Thyroid gland (tissue), 4 donors: ENCODE measurements at regions not wholly inside any gene's neighbourhood (a gene's known extent, or its start where the extent isn't known, plus 50 kb on each side); places are given as distances from the start of the nearest gene placed in this dataset.
"Not testable (repeated sequence)": the region's sequence is repeated elsewhere in the genome, so short reads cannot be mapped to it uniquely, and the experiment has no call there.

Source experiments
- DNase-seq, 2 donors: peaks; one replicate each; pipeline ENCODE4 v3.0.0-alpha.2; 2019
- H3K27ac ChIP-seq, 3 donors: fragments of 200-600 bp; sonication (generic); 1 replicate in 2 of 3; 2 replicates in 1 of 3; pipeline ENCODE4 v1.5.1; 2016 to 2019; ENCODE audit warnings: mild to moderate bottlenecking in 1 of 3, moderate library complexity in 1 of 3
- H3K27me3 ChIP-seq: fragments of 200-600 bp; sonication (generic); one replicate; pipeline ENCODE4 v1.5.1; 2019
- H3K36me3 ChIP-seq, 2 donors: fragments of 200-600 bp; sonication (generic); one replicate each; pipeline ENCODE4 v1.5.1; 2016 to 2019
- H3K4me1 ChIP-seq, 2 donors: fragments of 200-600 bp; sonication (generic); one replicate each; pipeline ENCODE4 v1.5.1; 2017 to 2019
- H3K4me3 ChIP-seq, 3 donors: fragments of 200-600 bp; sonication (generic); replicated peaks in 1 of 3; 1 replicate in 2 of 3; 2 replicates in 1 of 3; pipeline ENCODE4 v1.5.1; 2016; ENCODE audit warnings: mild to moderate bottlenecking in 1 of 3
- H3K9me3 ChIP-seq: fragments of 200-600 bp; sonication (generic); one replicate; pipeline ENCODE4 v1.5.1; 2017
- POLR2A ChIP-seq, 2 donors: fragments of 450-650 bp; IDR thresholded peaks; one replicate each; pipeline ENCODE4 v1.6.1; 2017; ENCODE audit warnings: antibody characterized with exemption in 2 of 2, mild to moderate bottlenecking in 2 of 2, moderate library complexity in 1 of 2
- WGBS, 2 donors: methylation state at CpG; one replicate each; pipeline ENCODE4 v1.1.5; 2017; 5-methylcytosine and 5-hydroxymethylcytosine counted together
- intact Hi-C: fragments of 100-400 bp; cut with DNase I; formaldehyde crosslinking; loops from one replicate; pipeline ENCODE4 v1.15.1; 2023

DNA sequence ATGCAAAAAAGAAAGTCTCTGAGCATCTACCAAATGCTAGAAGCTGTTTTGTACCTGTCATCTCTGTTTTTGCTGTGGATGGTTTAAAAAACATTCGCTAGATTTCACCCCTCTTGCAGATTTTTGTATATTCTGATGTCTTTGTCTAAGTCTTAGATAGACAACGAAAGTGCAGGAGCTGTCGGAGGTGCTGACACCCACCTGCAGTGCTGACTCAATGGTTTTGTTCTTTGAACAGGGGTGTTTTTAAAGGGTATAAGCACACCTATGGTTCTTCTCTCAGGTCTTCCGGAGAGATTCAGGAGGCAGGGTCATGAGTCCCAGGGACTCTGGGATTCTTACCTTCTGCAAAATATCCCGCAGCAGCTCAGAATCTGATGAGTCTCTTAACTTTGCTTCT is 231.7 kb upstream of the FRG2C start:
- H3K4me3 ChIP-seq, H3K27me3 ChIP-seq, H3K9me3 ChIP-seq, H3K27ac ChIP-seq, H3K36me3 ChIP-seq, intact Hi-C loops, DNase-seq: not testable (repeated sequence)
- H3K4me1 ChIP-seq: peaks cover 5 to 10% of the 10 kb centered on the region in 2 donors
- 91 to 94% methylated on average over 5 of the region's 5 CpGs for WGBS, 2 donors

DNA sequence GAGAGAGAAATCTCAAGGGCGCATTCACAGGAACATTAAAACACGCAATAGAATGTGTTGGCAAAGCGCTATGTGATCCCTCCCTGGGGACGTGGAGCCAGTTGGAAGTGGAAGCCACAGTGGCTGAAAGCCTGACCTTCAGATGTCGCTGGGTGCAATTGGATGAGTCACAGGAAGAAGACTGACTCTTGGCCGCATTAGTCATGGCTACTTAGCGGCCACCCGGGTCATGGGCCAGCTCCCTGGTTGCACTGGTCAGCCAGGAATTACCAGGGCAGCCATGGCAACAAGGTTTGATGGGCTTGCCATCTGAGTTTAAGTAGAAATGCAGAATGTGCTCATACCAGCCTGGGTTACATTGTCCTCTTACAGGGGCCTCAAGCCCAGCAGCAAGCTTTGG is 231.2 kb upstream of the FRG2C start:
- intact Hi-C loops, H3K27ac ChIP-seq, H3K36me3 ChIP-seq, H3K4me3 ChIP-seq, H3K27me3 ChIP-seq, H3K9me3 ChIP-seq: not testable (repeated sequence)
- DNase-seq: peak; percentile 24 to 35
- H3K4me1 ChIP-seq: peaks cover 5 to 10% of the 10 kb centered on the region in 2 donors
- 51 to 80% methylated on average over 7 to 8 of the region's 8 CpGs for WGBS, 2 donors

DNA sequence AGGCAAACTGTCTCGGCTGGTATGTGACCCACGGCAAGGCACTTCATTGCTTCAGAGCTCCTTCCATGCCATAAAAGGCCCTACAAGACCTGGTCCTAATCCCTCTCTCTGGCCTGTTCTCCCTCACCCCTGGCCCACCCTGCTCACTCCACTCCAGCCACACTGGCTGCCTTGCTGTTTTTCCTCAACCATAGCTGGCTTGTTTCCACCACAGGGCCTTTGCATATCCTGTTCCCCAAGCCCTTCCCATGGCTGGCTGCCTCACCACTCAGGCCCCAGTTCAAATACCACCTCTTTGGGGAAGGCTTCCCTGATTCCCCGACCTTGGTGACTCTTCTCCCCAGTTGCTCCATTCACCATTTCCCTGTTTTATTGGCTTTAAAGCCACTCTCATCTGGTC is 230.8 kb upstream of the FRG2C start:
- H3K27ac ChIP-seq, H3K36me3 ChIP-seq, H3K27me3 ChIP-seq, H3K4me3 ChIP-seq, intact Hi-C loops, H3K9me3 ChIP-seq, DNase-seq: not testable (repeated sequence)
- peaks cover 5 to 10% of the 10 kb centered on the region in 2 donors for H3K4me1 ChIP-seq
- 87 to 100% methylated on average over 3 of the region's 3 CpGs for WGBS, 2 donors

DNA sequence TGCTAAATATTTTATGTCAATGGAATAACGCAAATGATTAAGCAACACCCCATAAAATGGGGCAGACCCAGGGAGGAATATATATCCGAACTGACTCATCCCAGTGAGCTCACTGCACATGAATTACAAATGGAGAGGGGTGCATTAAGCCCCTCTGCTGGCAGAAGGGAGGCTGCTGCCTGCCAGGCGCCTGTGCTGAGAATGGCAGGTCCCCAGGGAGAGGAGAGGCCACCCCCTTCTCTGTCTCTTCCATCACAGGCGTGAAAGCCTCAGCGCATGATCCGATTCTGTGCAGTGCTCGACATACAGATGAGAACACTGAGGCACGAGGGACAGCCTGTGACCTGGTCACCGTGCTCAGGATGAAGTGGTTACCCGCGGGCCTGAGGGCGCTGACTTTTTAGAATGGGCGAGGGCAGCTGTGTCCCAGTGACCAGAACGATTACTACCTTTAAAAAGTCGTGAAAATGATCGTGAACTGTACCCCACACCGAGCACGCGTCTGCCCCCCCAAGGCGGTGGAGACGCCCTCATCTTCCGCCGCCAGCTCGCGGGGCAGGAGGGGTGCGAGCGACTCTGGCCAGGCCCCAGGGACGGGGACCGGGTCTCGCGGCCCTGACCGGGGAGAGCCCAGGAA is 229.7 kb upstream of the FRG2C start:
- 8 to 10% methylated on average over 12 to 16 of the region's 32 CpGs for WGBS, 2 donors
- intact Hi-C loops, H3K27me3 ChIP-seq, H3K36me3 ChIP-seq, H3K9me3 ChIP-seq: not testable (repeated sequence)
- peak overlapping the region; percentile 53 to 86 (median 70) for H3K27ac ChIP-seq
- peak overlapping the region; percentile 21 to 97 (median 77) for H3K4me3 ChIP-seq
- DNase-seq: peak in 1 of 2 donors; percentile 14
- peaks cover 5 to 10% of the 10 kb centered on the region in 2 donors for H3K4me1 ChIP-seq

DNA sequence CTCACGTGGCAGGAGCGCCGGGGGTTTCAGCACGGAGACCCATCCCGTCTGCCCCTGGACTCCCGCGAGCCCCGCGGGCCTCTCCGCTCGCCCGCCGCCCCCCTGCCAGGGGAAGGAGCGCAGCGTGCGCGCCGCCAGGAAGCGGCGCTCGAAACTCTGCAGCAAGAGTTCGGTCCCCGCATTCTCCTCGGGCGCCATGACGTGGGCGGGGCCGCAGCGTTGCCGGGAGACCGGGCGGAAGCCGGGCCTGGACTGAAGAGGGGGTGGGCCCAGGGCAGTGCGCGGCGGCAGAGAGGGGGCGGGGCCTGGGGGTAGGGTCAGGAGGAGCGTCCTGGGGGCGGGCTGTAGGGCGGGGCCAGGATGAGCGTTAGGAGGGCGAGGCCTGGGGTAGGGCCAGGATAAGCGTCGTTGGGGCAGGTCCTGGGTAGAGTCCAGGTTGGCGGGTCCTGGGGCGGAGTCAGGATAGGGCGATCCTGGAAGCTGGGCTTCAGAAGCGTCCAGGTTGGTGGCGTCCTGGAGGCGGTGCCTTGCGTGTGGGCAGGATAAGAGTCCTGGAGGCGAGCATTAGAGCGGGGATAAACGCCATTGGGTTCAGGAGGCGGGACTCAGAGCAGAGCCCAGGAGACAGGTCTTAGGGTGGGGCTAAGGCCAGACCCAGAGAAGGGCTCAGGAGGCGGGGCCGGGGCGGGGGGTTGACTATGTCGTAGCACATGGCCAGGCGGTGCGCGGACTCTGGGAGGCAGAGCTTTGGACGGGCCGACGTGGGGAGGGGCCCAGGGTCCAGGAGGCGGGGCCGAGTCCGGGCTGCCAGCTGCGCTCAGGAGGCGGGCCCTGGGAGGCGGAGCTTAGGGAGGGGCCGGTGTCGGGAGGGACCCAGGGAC is 229.0 kb upstream of the FRG2C start:
- intact Hi-C loops, H3K36me3 ChIP-seq, H3K27me3 ChIP-seq, H3K9me3 ChIP-seq: not testable (repeated sequence)
- Histone ChIP-seq H3K4me3 (peak overlapping the region; percentile 21 to 97 (median 77)), H3K27ac (peak overlapping the region; percentile 71 to 86 (median 75)), H3K4me1 (peaks cover 5 to 10% of the 10 kb centered on the region in 2 donors)
- peak; percentile 99 for DNase-seq
- 0% methylated on average over 9 to 24 of the region's 73 CpGs for WGBS, 2 donors
- peak in 1 of 2 donors; percentile 52 for TF ChIP-seq POLR2A (IDR thresholded peaks at IDR 0.05)

DNA sequence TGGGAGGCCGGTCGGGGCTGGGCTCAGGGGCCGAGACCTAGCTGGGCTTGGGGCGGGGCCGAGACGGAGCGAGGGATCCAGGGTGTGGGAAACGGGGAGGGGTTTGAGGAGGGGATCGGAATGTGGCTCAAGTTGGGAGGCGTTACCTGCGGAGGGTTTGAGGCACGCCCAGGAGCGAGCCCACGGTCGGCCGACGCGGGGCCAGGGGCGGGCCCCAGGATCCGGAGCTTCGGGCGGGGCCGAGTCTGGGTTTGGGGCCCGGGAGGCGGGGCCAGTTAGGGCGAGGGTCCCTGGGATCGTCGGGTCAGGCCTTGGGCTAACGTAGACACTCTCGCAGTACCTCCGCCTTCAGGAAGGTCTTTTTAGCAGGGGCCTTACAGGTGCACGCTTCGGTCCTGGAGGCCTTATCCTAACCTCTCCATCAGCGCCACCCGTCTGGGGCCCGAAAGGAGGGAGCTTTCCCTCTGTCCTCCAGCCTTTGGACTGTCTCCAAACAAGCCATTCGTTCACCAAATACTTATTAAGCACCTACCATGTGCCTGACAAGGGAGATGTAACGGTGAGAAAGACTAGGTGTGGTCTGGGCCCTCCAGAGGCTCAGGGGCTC is 228.2 kb upstream of the FRG2C start:
- WGBS, 2 donors: 1 to 4% methylated on average over 14 to 16 of the region's 38 CpGs
- H3K27me3 ChIP-seq, H3K36me3 ChIP-seq, H3K9me3 ChIP-seq, intact Hi-C loops, DNase-seq: not testable (repeated sequence)
- peak overlapping the region; percentile 64 to 77 (median 75) for H3K4me3 ChIP-seq
- peak overlapping the region; percentile 65 to 79 (median 75) for H3K27ac ChIP-seq
- peaks cover 5 to 10% of the 10 kb centered on the region in 2 donors for H3K4me1 ChIP-seq
- peak in 1 of 2 donors; percentile 42 for TF ChIP-seq POLR2A (IDR thresholded peaks at IDR 0.05)

DNA sequence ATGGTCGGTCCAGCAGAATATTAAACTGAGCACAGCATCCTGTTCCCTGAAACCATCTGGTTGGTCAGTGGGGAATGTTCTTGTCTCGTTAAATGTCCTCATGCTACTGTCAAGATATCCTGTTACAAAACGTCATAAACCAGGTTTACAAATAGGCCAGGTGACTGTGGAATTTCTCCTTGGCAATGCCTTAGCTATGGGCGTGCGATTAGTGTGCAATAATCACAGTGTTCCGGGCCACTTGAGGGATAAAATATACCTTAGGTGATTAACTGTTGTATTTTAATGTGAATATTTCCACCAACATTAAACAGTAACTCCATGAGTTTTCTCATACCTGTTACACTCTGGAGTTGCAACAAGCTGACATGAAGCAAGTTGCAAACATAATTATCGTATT is 223.1 kb upstream of the FRG2C start:
- not testable (repeated sequence) for H3K4me1 ChIP-seq, H3K27me3 ChIP-seq
- 55 to 57% methylated on average over 7 of the region's 7 CpGs for WGBS, 2 donors

DNA sequence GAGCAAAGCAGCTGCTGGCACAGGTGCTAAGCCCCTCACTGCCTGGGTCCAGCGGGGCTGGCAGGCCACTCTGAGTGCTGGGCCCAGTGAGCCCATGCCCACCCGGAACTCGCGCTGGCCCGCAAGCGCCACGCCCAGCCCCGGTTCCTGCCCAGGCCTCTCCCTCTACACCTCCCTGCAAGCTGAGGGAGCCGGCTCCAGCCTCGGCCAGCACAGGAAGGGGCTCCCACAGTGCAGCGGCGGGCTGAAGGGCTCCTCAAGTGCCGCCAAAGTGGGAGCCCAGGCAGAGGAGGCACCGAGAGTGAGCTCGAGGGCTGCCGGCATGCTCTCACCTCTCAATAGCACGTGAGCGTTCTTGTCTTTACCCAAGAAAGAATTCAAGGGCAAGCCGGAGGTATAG is 219.5 kb upstream of the FRG2C start:
- H3K27me3 ChIP-seq, H3K36me3 ChIP-seq, H3K9me3 ChIP-seq, H3K4me1 ChIP-seq, H3K4me3 ChIP-seq, intact Hi-C loops, H3K27ac ChIP-seq: not testable (repeated sequence)
- WGBS, 2 donors: 29 to 51% methylated on average over 5 to 7 of the region's 19 CpGs
- DNase-seq: peak; percentile 27 to 45

More for the DNA sequence above, 223.1 kb upstream of the FRG2C start:
- intact Hi-C loops, H3K27ac ChIP-seq, H3K9me3 ChIP-seq, H3K4me3 ChIP-seq, H3K36me3 ChIP-seq: not testable (repeated sequence)
- DNase-seq: peak in 1 of 2 donors; percentile 9

DNA sequence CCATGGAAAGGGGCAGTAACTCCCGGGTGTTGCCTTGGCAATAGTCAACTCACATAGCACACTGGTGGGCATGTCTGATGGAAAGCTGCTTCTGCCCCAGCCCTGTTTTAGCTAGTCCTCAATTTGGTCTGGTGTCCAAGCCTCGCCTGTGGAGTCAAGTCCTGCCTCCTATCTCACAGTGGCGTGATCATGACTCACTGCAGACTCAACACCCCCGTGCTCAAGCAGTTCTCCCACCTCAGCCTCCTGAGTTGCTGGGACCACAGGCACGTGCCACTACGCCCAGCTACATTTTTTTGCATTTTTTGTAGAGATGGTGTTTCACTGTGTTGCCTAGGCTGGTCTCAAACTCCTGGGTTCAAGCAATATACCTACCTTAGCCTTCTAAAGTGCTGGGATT is 218.9 kb upstream of the FRG2C start:
- DNase-seq, H3K4me3 ChIP-seq, H3K27ac ChIP-seq, H3K9me3 ChIP-seq, H3K27me3 ChIP-seq, H3K36me3 ChIP-seq, intact Hi-C loops, H3K4me1 ChIP-seq: not testable (repeated sequence)
- 88 to 89% methylated on average over 6 of the region's 6 CpGs for WGBS, 2 donors

DNA sequence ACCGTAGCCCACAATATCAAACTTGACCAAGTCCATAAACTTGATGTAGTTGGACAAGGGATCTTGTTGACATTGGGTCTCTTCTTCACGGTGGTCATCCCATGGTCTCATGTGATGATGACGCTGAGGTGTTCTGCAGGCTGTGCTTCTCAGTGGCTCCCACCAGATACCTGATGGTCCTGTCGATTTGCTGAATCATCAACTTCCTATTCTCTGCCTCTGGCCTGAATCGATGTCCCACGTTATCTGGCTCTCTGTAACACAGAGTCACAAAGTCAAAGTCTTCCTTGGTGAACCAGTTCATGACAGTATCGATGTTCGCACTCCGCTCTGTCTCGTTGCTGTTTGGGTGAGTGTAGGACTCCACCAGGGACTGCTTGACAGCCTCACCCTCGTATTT is 217.2 kb upstream of the FRG2C start:
- H3K9me3 ChIP-seq, H3K27me3 ChIP-seq, H3K4me1 ChIP-seq, intact Hi-C loops, H3K27ac ChIP-seq, DNase-seq, H3K36me3 ChIP-seq, H3K4me3 ChIP-seq: not testable (repeated sequence)
- WGBS, 2 donors: 95 to 97% methylated on average over 11 of the region's 11 CpGs

DNA sequence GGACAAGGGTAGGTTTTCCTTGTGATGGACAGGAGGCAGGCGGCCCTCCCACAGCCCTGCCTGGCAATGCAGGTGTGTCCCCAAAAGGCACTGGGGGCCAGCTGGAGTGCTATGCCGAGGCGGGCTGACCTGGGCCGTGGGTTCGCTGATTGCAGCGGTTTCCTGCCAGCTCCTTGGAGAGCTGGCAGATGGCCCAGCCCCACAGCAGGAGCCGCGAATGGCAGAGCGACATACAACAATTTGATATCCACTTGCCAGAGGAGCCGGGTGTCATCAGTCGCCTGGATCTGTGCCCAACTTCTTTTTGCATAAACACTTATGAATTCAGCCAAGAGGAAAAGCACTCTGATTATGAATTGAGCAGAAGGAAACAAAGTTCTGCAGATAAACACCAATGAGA is 210.8 kb upstream of the FRG2C start:
- H3K36me3 ChIP-seq, H3K9me3 ChIP-seq, intact Hi-C loops, H3K27me3 ChIP-seq, H3K4me3 ChIP-seq: not testable (repeated sequence)
- DNase-seq: peak; percentile 68 to 73
- Histone ChIP-seq H3K4me1 (peaks cover 8 to 11% of the 10 kb centered on the region in 2 donors), H3K27ac (peak overlapping the region in 1 of 3 donors; percentile 52)
- WGBS, 2 donors: 5 to 20% methylated on average over 7 to 11 of the region's 11 CpGs

DNA sequence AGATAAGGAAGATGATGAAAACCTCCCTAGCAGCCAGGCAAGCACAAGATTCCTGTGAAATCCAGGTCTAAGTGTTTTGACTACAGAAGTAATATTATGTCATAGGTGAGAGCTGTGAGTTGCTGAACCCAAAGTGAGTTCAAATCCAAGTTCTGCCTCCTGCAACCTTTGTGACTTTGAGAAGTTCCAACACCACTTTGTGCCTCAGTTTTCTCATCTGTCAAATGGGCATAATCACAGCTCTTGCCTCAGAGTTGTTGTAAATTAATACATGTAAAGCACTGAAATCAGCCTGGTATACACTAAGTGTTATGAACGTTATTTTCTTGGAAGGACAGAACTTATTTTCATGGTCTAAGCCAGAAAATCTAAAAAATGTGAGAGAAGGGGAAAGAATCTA is 210.3 kb upstream of the FRG2C start:
- H3K27ac ChIP-seq, intact Hi-C loops, H3K36me3 ChIP-seq, H3K4me3 ChIP-seq, H3K9me3 ChIP-seq, DNase-seq, H3K27me3 ChIP-seq: not testable (repeated sequence)
- H3K4me1 ChIP-seq: peaks cover 8 to 11% of the 10 kb centered on the region in 2 donors
- WGBS, 2 donors: 85 to 86% methylated on average over 1 of the region's 1 CpG
